NT2/D1 (cell line): ENCODE measurements at regions not wholly inside any gene's neighbourhood (a gene's known extent, or its start where the extent isn't known, plus 50 kb on each side); places are given as distances from the start of the nearest gene placed in this dataset.
"Not testable (repeated sequence)": the region's sequence is repeated elsewhere in the genome, so short reads cannot be mapped to it uniquely, and the experiment has no call there.

ENCODE experiments used
- DNase-seq: peaks from one replicate; pipeline ENCODE4 v3.0.0-alpha.2; 2011; ENCODE audit warnings: low read depth, low spot score
- H3K27me3 ChIP-seq: 2 replicates; pipeline ENCODE4 v1.6.0; 2011; ENCODE audit warnings: mild to moderate bottlenecking; ENCODE audit not compliant: insufficient read length, insufficient read depth
- H3K36me3 ChIP-seq: 2 replicates; pipeline ENCODE4 v1.6.1; 2011; ENCODE audit warnings: mild to moderate bottlenecking, low read length, mixed read lengths; ENCODE audit not compliant: insufficient read depth, insufficient read length
- H3K4me1 ChIP-seq: 2 replicates; pipeline ENCODE4 v1.5.1; 2011; ENCODE audit not compliant: insufficient read depth, insufficient read length
- H3K4me3 ChIP-seq: 2 replicates; pipeline ENCODE4 v1.5.1; 2011; ENCODE audit warnings: low read depth; ENCODE audit not compliant: insufficient read length
- H3K9ac ChIP-seq: 2 replicates; pipeline ENCODE4 v1.6.0; 2011; ENCODE audit warnings: low read depth; ENCODE audit not compliant: insufficient read length
- H3K9me3 ChIP-seq: 2 replicates; pipeline ENCODE4 v1.5.1; 2011; ENCODE audit warnings: mild to moderate bottlenecking, low read length; ENCODE audit not compliant: insufficient read depth
- SUZ12 ChIP-seq: IDR thresholded peaks from 2 replicates; pipeline ENCODE4 v1.6.1; 2011; ENCODE audit not compliant: insufficient read length, insufficient read depth; ENCODE audit errors: extremely low read depth
- YY1 ChIP-seq: IDR thresholded peaks from 2 replicates; pipeline ENCODE4 v1.6.1; 2011; ENCODE audit not compliant: insufficient read length, insufficient read depth
- ZNF274 ChIP-seq: IDR thresholded peaks from 2 replicates; pipeline ENCODE4 v1.6.1; 2011; ENCODE audit warnings: mild to moderate bottlenecking, low read depth, low read length

GRCh38 chrX:13411496-13412207 is 91.8 kb upstream of the ATXN3L start:
- DNase-seq = no peak
- no peaks in the 10 kb centered on the region; the same call in 1 of the 2 replicates for H3K9me3 ChIP-seq
- no peak overlapping the region for H3K4me3 ChIP-seq
- H3K36me3 ChIP-seq = no peaks in the 10 kb centered on the region
- no peaks in the 10 kb centered on the region for H3K27me3 ChIP-seq
- TF ChIP-seq ZNF274 (no peak), YY1 (no peak), SUZ12 (no peak)
- no peak overlapping the region for H3K9ac ChIP-seq
- H3K4me1 ChIP-seq = peaks cover 2% of the 10 kb centered on the region

- H3K4me3 ChIP-seq, H3K36me3 ChIP-seq, DNase-seq, H3K27me3 ChIP-seq, H3K9ac ChIP-seq, H3K4me1 ChIP-seq, H3K9me3 ChIP-seq: not testable (repeated sequence)
Observed at GRCh38 chrX:13408599-13408998, 88.7 kb upstream of the ATXN3L start.

- not testable (repeated sequence) for H3K9ac ChIP-seq, H3K9me3 ChIP-seq, H3K36me3 ChIP-seq, H3K4me3 ChIP-seq, H3K4me1 ChIP-seq, H3K27me3 ChIP-seq, DNase-seq
Observed at GRCh38 chrX:13404777-13405176, 84.9 kb upstream of the ATXN3L start.

- no peaks in the 10 kb centered on the region for H3K27me3 ChIP-seq
- no peak for DNase-seq
- no peaks in the 10 kb centered on the region for H3K9me3 ChIP-seq
- no peak overlapping the region for H3K9ac ChIP-seq
- no peak overlapping the region for H3K4me3 ChIP-seq
- no peak for TF ChIP-seq SUZ12
- TF ChIP-seq YY1 = no peak
- no peak for TF ChIP-seq ZNF274
- no peaks in the 10 kb centered on the region for H3K36me3 ChIP-seq
- peaks cover 3% of the 10 kb centered on the region for H3K4me1 ChIP-seq
Observed at GRCh38 chrX:13404364-13404763, 84.5 kb upstream of the ATXN3L start.

GRCh38 chrX:13401724-13402123 is 81.9 kb upstream of the ATXN3L start:
- peaks cover 3% of the 10 kb centered on the region for H3K4me1 ChIP-seq
- H3K36me3 ChIP-seq = no peaks in the 10 kb centered on the region
- H3K9ac ChIP-seq = no peak overlapping the region
- no peak for TF ChIP-seq SUZ12
- TF ChIP-seq ZNF274 = no peak
- H3K4me3 ChIP-seq = no peak overlapping the region
- no peaks in the 10 kb centered on the region; the same call in 1 of the 2 replicates for H3K9me3 ChIP-seq
- no peaks in the 10 kb centered on the region for H3K27me3 ChIP-seq
- DNase-seq = no peak

GRCh38 chrX:13398839-13399238 is 79.0 kb upstream of the ATXN3L start:
- H3K4me1 ChIP-seq = no peaks in the 10 kb centered on the region
- H3K9ac ChIP-seq = no peak overlapping the region
- no peaks in the 10 kb centered on the region; the same call in 1 of the 2 replicates for H3K9me3 ChIP-seq
- H3K27me3 ChIP-seq = no peaks in the 10 kb centered on the region
- TF ChIP-seq YY1 (no peak), SUZ12 (no peak), ZNF274 (no peak)
- no peaks in the 10 kb centered on the region for H3K36me3 ChIP-seq
- DNase-seq = no peak
- H3K4me3 ChIP-seq = no peak overlapping the region

- DNase-seq = peak; percentile 35
- no peaks in the 10 kb centered on the region for H3K36me3 ChIP-seq
- H3K9me3 ChIP-seq = no peaks in the 10 kb centered on the region; the same call in 1 of the 2 replicates
- H3K4me1 ChIP-seq = no peaks in the 10 kb centered on the region
- H3K9ac ChIP-seq = no peak overlapping the region
- H3K4me3 ChIP-seq = no peak overlapping the region
- no peak for TF ChIP-seq ZNF274
- no peaks in the 10 kb centered on the region for H3K27me3 ChIP-seq
Observed at GRCh38 chrX:13397878-13398818, 78.3 kb upstream of the ATXN3L start.
